Fibroblast of lung (primary cell): ENCODE measurements at regions not wholly inside any gene's neighbourhood (a gene's known extent, or its start where the extent isn't known, plus 50 kb on each side); places are given as distances from the start of the nearest gene placed in this dataset.

ENCODE experiments used
- DNase-seq, 2 donors: peaks; one replicate each; pipeline versions ENCODE4 v3.0.0 to v3.0.0-alpha.2; 2010; ENCODE audit warnings: low read depth in 2 of 2
- H2AFZ ChIP-seq: 2 replicates; pipeline ENCODE4 v1.5.1; 2012; ENCODE audit warnings: low read length, control low read depth, inconsistent platforms
- H3K27ac ChIP-seq: 2 replicates; pipeline ENCODE4 v1.5.1; 2011; ENCODE audit warnings: low read length, control low read depth; ENCODE audit not compliant: insufficient read depth
- H3K27me3 ChIP-seq: 2 replicates; pipeline ENCODE4 v1.5.1; 2011; ENCODE audit warnings: mild to moderate bottlenecking, low read length; ENCODE audit not compliant: control insufficient read depth, insufficient read depth
- H3K36me3 ChIP-seq: 2 replicates; pipeline ENCODE4 v1.5.1; 2011; ENCODE audit warnings: low read length; ENCODE audit not compliant: control insufficient read depth, insufficient read depth
- H3K4me1 ChIP-seq: 2 replicates; pipeline ENCODE4 v1.5.1; 2011; ENCODE audit warnings: low read length; ENCODE audit not compliant: control insufficient read depth, insufficient read depth; ENCODE audit errors: extremely low read depth
- H3K4me2 ChIP-seq: 2 replicates; pipeline ENCODE4 v1.5.1; 2011; ENCODE audit warnings: low read length, control low read depth; ENCODE audit not compliant: insufficient read depth; ENCODE audit errors: extremely low read depth
- H3K4me3 ChIP-seq, 4 experiments: fragments of 200-600 bp in 1 of 4; sonication (generic) in 1 of 4; replicated peaks in 1 of 4; 2 replicates each; pipeline ENCODE4 v1.5.1; 2011 to 2016; ENCODE audit warnings: low read length in 4 of 4, low read depth in 3 of 4, mild to moderate bottlenecking in 3 of 4, control low read depth in 2 of 4, inconsistent platforms in 1 of 4, mixed read lengths in 1 of 4; ENCODE audit not compliant: insufficient read depth in 1 of 4; ENCODE audit errors: control extremely low read depth in 1 of 4
- H3K79me2 ChIP-seq: 2 replicates; pipeline ENCODE4 v1.5.1; 2012; ENCODE audit warnings: mild to moderate bottlenecking, low read length, inconsistent platforms; ENCODE audit not compliant: control insufficient read depth, insufficient read depth
- H3K9ac ChIP-seq: 2 replicates; pipeline ENCODE4 v1.5.1; 2011; ENCODE audit warnings: mild to moderate bottlenecking, low read length, control low read depth; ENCODE audit not compliant: insufficient read depth
- H3K9me3 ChIP-seq: 2 replicates; pipeline ENCODE4 v1.5.1; 2012; ENCODE audit warnings: low read depth, low read length; ENCODE audit not compliant: control insufficient read depth, insufficient read depth
- H4K20me1 ChIP-seq: 2 replicates; pipeline ENCODE4 v1.5.1; 2011; ENCODE audit warnings: low read length; ENCODE audit not compliant: control insufficient read depth, insufficient read depth; ENCODE audit errors: extremely low read depth
- CTCF ChIP-seq, 2 donors: IDR thresholded peaks in 1 of 2; conservative IDR thresholded peaks in 1 of 2; 1 replicate in 1 of 2; 2 replicates in 1 of 2; pipeline ENCODE4 v1.5.1; 2011 to 2012; ENCODE audit warnings: low read length in 2 of 2, control low read depth in 1 of 2, inconsistent platforms in 1 of 2, low read depth in 1 of 2, mild to moderate bottlenecking in 1 of 2
- EZH2 ChIP-seq: IDR thresholded peaks from 2 replicates; pipeline ENCODE4 v1.5.1; 2012; ENCODE audit warnings: low read length, control low read depth, mild to moderate bottlenecking; ENCODE audit errors: missing control alignments

DNA sequence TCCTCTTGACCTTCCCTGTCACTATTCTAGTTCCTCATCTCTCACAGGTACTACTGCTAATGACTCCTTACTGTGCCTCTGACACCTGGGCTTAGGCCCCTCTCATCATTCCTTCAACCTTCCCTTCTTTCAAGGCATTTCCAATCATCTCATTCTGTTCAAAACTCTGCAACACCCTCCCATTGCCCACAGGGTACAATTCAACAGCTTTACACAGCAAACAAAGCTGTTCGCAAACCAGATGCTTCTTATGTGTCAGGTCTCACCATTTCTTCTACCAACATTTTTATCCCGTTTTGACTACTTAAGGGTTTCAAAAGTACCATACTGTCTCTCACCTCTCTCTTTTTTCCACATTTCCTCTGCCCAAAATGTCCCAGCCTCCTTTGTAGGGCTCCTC is 84.4 kb upstream of the ID4 start:
- Histone ChIP-seq H3K27ac (no peak overlapping the region), H3K36me3 (no peaks in the 10 kb centered on the region), H4K20me1 (no peaks in the 10 kb centered on the region), H3K4me2 (no peak overlapping the region), H3K79me2 (no peaks in the 10 kb centered on the region), H3K4me1 (no peaks in the 10 kb centered on the region), H3K4me3 (no peak overlapping the region), H3K27me3 (no peaks in the 10 kb centered on the region), H2AFZ (no peak overlapping the region), H3K9me3 (no peaks in the 10 kb centered on the region), H3K9ac (no peak overlapping the region)
- DNase-seq: no peak
- TF ChIP-seq EZH2 (no peak), CTCF (conservative IDR thresholded peaks at IDR 0.05 in 1 of 2, IDR thresholded peaks at IDR 0.05 in 1 of 2; ENCODE audit: low read depth in 1 of 2, low read length in 2 of 2) (no peak)

DNA sequence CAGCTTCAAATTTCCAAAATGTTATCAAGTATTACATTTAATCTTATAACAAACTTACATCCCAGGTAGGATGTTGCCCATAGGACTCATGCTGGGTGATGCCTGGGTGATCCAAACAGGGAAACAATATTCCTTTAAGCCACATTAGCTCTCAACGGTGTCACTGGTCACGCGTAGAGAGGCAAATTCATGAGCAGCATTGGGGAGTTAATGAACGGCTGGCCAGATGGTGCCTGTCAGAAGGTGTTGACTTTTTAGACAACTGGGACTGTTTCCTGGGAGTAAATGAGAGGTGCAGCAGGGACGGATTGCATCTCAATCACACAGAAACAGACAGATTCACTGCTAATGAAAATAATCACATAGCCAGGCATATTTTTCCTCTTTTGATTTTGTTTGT is 83.3 kb upstream of the ID4 start:
- H4K20me1 ChIP-seq: no peaks in the 10 kb centered on the region
- no peak overlapping the region for H3K4me3 ChIP-seq
- H3K4me2 ChIP-seq: no peak overlapping the region
- DNase-seq: no peak
- no peaks in the 10 kb centered on the region for H3K4me1 ChIP-seq
- no peaks in the 10 kb centered on the region for H3K36me3 ChIP-seq
- no peaks in the 10 kb centered on the region for H3K9me3 ChIP-seq
- H3K79me2 ChIP-seq: no peaks in the 10 kb centered on the region
- TF ChIP-seq EZH2: no peak
- H3K9ac ChIP-seq: no peak overlapping the region
- H3K27me3 ChIP-seq: no peaks in the 10 kb centered on the region
- H3K27ac ChIP-seq: no peak overlapping the region
- no peak overlapping the region for H2AFZ ChIP-seq

DNA sequence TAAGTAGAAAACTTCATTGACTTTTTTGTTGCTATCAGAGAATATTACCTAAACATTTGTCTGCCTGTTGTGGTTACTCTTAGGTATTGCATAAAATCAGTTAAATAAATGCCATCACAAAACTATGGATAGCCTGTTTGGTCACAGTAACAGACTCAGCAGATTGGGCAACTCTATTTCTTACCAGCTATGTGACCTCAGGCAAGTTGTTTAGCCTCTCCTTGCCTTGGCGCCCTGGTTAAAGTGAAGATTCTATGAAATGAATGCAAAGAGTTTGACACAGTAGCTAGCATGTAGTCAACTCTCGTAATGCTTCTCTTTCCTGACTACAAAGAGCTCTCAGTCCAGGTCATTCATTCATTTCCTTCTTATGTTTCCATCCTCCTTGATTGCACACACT is 82.5 kb upstream of the ID4 start:
- TF ChIP-seq CTCF (conservative IDR thresholded peaks at IDR 0.05 in 1 of 2, IDR thresholded peaks at IDR 0.05 in 1 of 2; ENCODE audit: low read depth in 1 of 2, low read length in 2 of 2) (no peak), EZH2 (no peak)
- Histone ChIP-seq H2AFZ (no peak overlapping the region), H3K79me2 (no peaks in the 10 kb centered on the region), H3K4me2 (no peak overlapping the region), H3K9me3 (no peaks in the 10 kb centered on the region), H3K36me3 (no peaks in the 10 kb centered on the region), H3K9ac (no peak overlapping the region), H3K4me3 (no peak overlapping the region), H3K27ac (no peak overlapping the region), H3K27me3 (no peaks in the 10 kb centered on the region), H4K20me1 (no peaks in the 10 kb centered on the region), H3K4me1 (no peaks in the 10 kb centered on the region)
- no peak for DNase-seq

DNA sequence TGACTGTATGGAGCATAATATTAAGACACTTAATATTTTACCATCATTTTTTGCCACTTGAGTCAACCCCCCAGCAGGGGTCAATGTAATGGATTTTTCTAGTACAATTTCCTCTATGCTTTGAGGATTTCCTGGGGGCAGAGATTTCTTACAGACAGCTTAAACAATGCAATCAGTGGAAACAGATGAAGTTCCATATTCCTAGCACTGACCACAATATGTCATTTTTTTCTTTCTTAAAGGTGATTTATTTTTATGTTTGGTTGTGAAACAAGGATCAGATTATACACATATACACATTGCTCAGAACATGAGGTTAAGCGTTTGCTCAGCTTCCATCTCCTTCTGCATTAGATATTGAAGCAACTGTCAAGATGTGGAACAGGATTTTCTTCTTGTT is 82.0 kb upstream of the ID4 start:
- Histone ChIP-seq H3K27ac (no peak overlapping the region), H2AFZ (no peak overlapping the region), H3K79me2 (no peaks in the 10 kb centered on the region), H3K9me3 (no peaks in the 10 kb centered on the region), H3K4me3 (no peak overlapping the region), H3K4me2 (no peak overlapping the region), H4K20me1 (no peaks in the 10 kb centered on the region), H3K36me3 (no peaks in the 10 kb centered on the region), H3K27me3 (no peaks in the 10 kb centered on the region), H3K9ac (no peak overlapping the region), H3K4me1 (no peaks in the 10 kb centered on the region)
- DNase-seq: peak in 1 of 2 donors; percentile 48
- no peak for TF ChIP-seq EZH2
- no peak for TF ChIP-seq CTCF (conservative IDR thresholded peaks at IDR 0.05 in 1 of 2, IDR thresholded peaks at IDR 0.05 in 1 of 2; ENCODE audit: low read depth in 1 of 2, low read length in 2 of 2)
